ENCODE measurements at regions not wholly inside any gene's neighbourhood (a gene's known extent, or its start where the extent isn't known, plus 50 kb on each side); places are given as distances from the start of the nearest gene placed in this dataset.

GRCh38 chr13:65368832-65369231 is 1861.3 kb downstream of the PCDH9 start:
- TF ChIP-seq POLR2A (IDR thresholded peaks at IDR 0.05; ENCODE audit: low read length) (no peak), GATA1 (IDR thresholded peaks at IDR 0.05; ENCODE audit: low read depth, low read length) (no peak)
